Naive B cell (primary cell): ENCODE measurements at regions not wholly inside any gene's neighbourhood (a gene's known extent, or its start where the extent isn't known, plus 50 kb on each side); places are given as distances from the start of the nearest gene placed in this dataset.

Source experiments
- ATAC-seq, 2 donors: fragments of 150-1000 bp; cut with Tn5 transposase; 2 replicates each; pipeline ENCODE4 v1.10.0; 2021; ENCODE audit warnings: low read depth in 2 of 2, mild to moderate bottlenecking in 2 of 2, moderate library complexity in 2 of 2
- DNase-seq: peaks from one replicate; pipeline ENCODE4 v3.0.0; 2022
- H3K27ac Mint-ChIP-seq, 6 donors: one replicate each; pipeline ENCODE4 v1.8.0; 2020 to 2022; ENCODE audit warnings: mild to moderate bottlenecking in 6 of 6, mixed read lengths in 6 of 6, moderate library complexity in 5 of 6, inconsistent platforms in 2 of 6
- H3K27me3 Mint-ChIP-seq, 3 donors: one replicate each; pipeline ENCODE4 v1.8.0; 2021 to 2022; ENCODE audit warnings: mixed read lengths in 3 of 3, mild to moderate bottlenecking in 1 of 3
- H3K36me3 Mint-ChIP-seq, 2 donors: one replicate each; pipeline ENCODE4 v1.8.0; 2020 to 2022; ENCODE audit warnings: mixed read lengths in 2 of 2, inconsistent platforms in 1 of 2, mild to moderate bottlenecking in 1 of 2
- H3K4me1 Mint-ChIP-seq, 3 donors: one replicate each; pipeline ENCODE4 v1.8.0; 2020 to 2022; ENCODE audit warnings: mixed read lengths in 3 of 3, inconsistent platforms in 1 of 3, mild to moderate bottlenecking in 1 of 3, moderate library complexity in 1 of 3
- H3K4me3 Mint-ChIP-seq, 8 donors: one replicate each; pipeline ENCODE4 v1.8.0; 2020 to 2022; ENCODE audit warnings: mild to moderate bottlenecking in 8 of 8, mixed read lengths in 8 of 8, moderate library complexity in 8 of 8, inconsistent platforms in 2 of 8
- H3K9me3 Mint-ChIP-seq, 7 donors: one replicate each; pipeline ENCODE4 v1.8.0; 2020 to 2022; ENCODE audit warnings: mixed read lengths in 7 of 7, mild to moderate bottlenecking in 5 of 7, inconsistent platforms in 2 of 7, moderate library complexity in 1 of 7

DNA sequence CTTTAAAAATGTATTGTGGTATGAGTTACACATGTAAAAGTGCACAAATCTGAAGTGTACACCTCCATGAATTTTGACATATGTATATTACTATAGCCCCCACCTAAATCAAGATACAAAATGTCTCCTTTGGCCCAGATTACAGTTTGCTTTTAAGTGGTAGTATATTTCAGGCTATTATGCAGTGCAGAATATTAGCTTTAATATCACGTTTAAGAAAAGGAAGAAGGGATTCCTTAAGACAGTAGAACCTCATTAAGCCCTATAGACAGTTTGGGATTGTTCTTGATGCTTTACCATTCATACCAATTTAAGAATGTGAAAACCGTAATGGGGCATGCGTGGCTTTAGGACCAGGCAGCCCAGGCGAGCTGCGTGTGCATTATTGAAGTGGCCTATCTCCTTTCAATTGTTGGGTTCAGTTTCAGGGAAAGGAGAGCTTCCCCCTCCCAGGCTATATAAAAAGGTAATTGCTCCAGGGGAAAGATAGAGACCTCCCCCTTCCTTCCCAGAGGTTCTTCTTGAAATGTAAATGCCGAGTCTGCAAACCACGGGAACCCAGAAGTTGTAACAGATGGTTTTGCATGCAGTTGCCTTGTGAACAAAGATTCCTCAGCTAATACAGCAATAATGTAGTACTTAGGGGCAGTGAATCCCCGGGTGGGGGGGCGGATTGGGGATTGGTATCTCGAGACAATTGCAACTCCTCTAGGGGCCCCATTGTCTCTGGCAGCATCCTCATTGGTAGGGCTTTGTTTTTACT lies 106.1 kb downstream of the UCHL1 start:
- Mint-ChIP-seq H3K27ac (peak overlapping the region in 1 of 6 donors; percentile 21), H3K4me1 (peaks cover 0 to 8% (median 0%) of the 10 kb centered on the region in 3 donors), H3K27me3 (peaks cover 49 to 66% (median 63%) of the 10 kb centered on the region in 3 donors), H3K36me3 (peaks cover 0 to 19% of the 10 kb centered on the region in 2 donors), H3K4me3 (no peak overlapping the region), H3K9me3 (peaks cover 0 to 8% (median 0%) of the 10 kb centered on the region in 7 donors)
- no peak for ATAC-seq
- no peak for DNase-seq

DNA sequence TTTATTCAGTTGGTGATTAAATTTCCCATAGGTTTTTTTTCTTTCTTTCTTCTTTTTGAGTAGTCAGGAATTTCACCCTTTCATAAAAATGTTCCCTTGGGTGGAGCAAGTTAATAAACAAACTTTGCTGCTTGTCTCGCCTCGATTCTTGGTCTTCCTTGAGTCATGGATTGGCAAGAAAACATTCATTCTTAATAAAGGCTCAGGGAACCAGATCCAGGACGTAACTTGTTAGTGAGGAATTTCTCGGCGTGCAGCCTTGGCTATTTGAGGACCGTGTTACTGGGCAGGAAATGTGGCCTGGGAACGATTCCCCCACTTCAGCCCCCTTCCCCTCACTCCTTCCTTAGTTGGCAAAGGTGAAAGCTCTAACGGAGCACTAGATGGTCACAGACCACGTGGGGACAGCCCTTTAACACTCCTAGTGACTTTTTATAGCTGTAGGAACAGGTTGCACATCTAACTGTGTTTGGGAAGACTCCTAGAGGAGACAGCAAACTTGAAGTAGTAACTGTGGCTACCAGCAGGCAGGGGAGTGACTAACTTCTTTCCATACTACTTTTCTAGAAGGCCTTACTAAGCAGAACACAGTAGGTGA lies 106.8 kb downstream of the UCHL1 start:
- Mint-ChIP-seq H3K27me3 (peaks cover 45 to 60% (median 56%) of the 10 kb centered on the region in 3 donors), H3K9me3 (peaks cover 0 to 4% (median 0%) of the 10 kb centered on the region in 7 donors), H3K4me3 (no peak overlapping the region), H3K27ac (peak overlapping the region in 1 of 6 donors; percentile 21), H3K4me1 (peaks cover 0 to 8% (median 0%) of the 10 kb centered on the region in 3 donors), H3K36me3 (peaks cover 0 to 12% of the 10 kb centered on the region in 2 donors)
- DNase-seq: no peak
- ATAC-seq: no peak

DNA sequence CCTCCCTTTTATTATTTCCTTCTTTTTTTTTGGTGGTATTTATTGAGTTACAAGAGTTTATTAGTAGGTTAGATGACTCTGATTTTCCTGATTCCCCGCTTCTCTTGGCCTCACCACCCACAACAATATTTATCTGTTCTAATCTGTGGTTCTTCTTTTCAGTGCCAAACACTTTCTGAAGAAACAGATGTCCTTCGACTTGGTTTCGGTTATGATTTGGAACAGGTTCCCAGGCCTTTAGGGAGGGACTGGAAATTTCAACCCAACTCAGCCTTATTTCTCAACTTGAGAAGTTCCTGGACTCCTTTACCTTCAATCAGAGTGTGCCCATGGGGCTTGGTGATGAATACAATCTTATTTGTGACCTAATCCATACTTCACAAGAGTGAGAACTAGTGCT lies 108.1 kb downstream of the UCHL1 start:
- Mint-ChIP-seq H3K4me1 (peaks cover 0 to 6% (median 0%) of the 10 kb centered on the region in 3 donors), H3K27ac (no peak overlapping the region), H3K27me3 (peaks cover 39 to 46% (median 43%) of the 10 kb centered on the region in 3 donors), H3K9me3 (peaks cover 0 to 3% (median 0%) of the 10 kb centered on the region in 7 donors), H3K4me3 (peak overlapping the region in 1 of 8 donors; percentile 3), H3K36me3 (peaks cover 0 to 2% of the 10 kb centered on the region in 2 donors)
- ATAC-seq (no peak), DNase-seq (no peak)

DNA sequence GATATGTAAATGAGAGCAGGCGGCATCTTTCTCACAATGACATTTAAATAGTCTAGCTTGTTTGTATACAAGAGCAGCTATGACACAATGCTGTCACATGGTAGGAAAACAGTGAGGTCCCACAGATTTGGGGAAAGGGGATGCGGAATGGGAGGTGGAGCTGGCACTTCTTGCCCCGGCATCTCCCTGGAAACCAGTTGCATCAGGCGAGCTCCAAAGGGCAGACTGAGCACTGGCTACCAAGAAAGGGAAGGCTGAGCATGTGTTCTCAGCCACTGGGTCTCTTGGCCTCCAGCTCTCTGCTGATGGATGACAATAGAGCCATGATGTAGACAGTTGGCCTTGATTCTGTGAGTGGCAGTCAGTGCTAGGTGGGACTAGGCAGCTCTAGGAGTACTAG lies 109.0 kb downstream of the UCHL1 start:
- DNase-seq (no peak), ATAC-seq (no peak)
- Mint-ChIP-seq H3K27ac (no peak overlapping the region), H3K4me1 (peaks cover 0 to 5% (median 0%) of the 10 kb centered on the region in 3 donors), H3K27me3 (peaks cover 39 to 43% (median 39%) of the 10 kb centered on the region in 3 donors), H3K4me3 (no peak overlapping the region), H3K9me3 (peaks cover 0 to 3% (median 0%) of the 10 kb centered on the region in 7 donors), H3K36me3 (no peaks in the 10 kb centered on the region)

DNA sequence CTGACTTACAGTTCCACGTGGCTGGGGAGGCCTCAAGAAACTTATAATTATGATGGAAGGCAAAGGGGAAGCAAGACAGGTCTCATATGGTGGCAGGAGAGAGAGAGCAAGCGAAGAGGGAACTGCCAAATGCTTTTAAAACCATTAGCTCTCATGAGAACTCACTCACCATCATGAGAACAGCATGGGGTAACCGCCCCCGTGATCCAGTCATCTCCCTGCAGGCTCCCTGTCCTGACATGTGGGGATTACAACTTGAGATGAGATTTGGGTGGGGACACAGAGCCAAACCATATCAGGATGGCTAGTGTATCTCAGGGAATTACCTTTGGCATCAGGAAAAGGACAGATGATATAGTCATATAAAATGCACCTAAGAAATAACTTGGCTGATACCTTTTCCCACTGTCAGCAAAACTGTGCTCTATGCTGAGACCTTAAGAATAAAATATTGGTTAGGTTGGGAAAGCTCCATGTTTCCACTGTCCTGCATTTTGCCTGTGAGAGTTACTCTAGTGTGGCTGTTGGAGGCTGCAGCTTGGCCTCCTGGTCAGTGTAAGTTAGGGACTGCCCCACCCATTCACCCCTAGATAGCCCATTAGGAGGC lies 110.3 kb downstream of the UCHL1 start:
- H3K27ac Mint-ChIP-seq: no peak overlapping the region
- no peaks in the 10 kb centered on the region for H3K36me3 Mint-ChIP-seq
- H3K4me1 Mint-ChIP-seq: no peaks in the 10 kb centered on the region
- H3K4me3 Mint-ChIP-seq: peak overlapping the region in 1 of 8 donors; percentile 43
- peaks cover 29 to 34% (median 33%) of the 10 kb centered on the region in 3 donors for H3K27me3 Mint-ChIP-seq
- DNase-seq (no peak), ATAC-seq (no peak)
- peaks cover 0 to 5% (median 0%) of the 10 kb centered on the region in 7 donors for H3K9me3 Mint-ChIP-seq

DNA sequence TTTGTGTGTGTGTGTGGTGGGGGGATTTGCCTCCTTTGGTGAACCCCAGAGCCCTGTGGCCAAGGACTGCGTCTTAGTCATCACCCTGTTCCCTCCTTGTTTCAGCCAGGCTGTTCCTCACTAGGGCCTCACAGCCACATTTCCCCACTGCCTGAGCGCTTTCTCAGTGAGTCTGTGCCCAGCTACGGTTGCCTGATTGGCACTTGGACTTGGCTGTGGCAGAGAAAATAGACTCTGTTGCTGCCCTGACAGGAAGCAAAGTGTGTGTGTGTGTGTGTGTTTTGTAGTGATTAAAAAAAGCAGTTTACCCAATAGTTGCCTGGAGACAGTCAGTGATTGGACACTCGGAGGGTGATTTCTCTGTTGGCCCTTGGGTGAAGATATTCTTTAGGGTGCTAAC lies 113.0 kb downstream of the UCHL1 start:
- Mint-ChIP-seq H3K4me1 (no peaks in the 10 kb centered on the region), H3K4me3 (no peak overlapping the region), H3K27ac (no peak overlapping the region), H3K9me3 (peaks cover 0 to 10% (median 0%) of the 10 kb centered on the region in 7 donors), H3K27me3 (peaks cover 15 to 21% (median 17%) of the 10 kb centered on the region in 3 donors), H3K36me3 (no peaks in the 10 kb centered on the region)
- no peak for DNase-seq
- ATAC-seq: no peak

DNA sequence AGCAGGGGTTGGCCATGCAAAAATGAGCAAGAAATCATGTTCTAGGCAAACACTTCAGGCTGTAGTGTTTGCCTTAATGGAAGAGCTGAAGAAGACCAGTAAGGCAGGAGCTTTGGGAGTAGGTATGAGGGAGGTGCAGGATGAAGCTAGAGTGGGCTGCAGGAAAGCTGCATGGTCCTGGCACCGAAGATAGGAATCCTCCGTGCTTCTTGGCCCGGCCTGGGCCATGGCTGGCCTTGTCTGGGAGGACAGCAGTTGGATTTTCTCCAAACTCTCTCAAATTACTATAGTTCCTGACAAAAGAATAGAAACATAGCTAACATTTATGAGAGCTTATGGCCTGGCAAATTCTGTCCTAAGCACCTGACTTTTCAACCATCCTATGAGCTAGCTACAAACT lies 116.5 kb downstream of the UCHL1 start:
- Mint-ChIP-seq H3K27ac (no peak overlapping the region), H3K9me3 (peaks cover 0 to 13% (median 0%) of the 10 kb centered on the region in 7 donors), H3K4me3 (peak overlapping the region in 1 of 8 donors; percentile 69), H3K36me3 (peaks cover 0 to 5% of the 10 kb centered on the region in 2 donors), H3K4me1 (no peaks in the 10 kb centered on the region), H3K27me3 (peaks cover 0 to 8% (median 6%) of the 10 kb centered on the region in 3 donors)
- no peak for ATAC-seq
- no peak for DNase-seq

DNA sequence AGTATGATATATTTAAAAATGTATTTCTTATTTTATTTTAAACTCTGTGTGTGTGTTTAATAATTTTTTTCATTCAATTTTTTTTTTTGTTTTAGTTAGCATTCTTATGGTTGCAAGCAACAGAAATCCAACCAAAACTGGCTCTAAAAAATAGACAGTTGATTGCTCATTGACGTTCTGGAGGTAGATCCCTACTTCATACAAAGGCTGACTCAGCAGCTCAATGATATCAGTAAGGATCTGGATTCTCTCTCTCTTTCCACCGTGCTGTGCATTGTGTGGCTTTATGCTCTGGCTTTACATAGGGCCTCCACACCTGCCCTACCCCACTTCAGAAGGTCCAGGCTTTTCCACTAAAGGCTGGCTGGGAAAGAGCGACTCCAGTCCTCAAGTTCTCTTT lies 117.8 kb downstream of the UCHL1 start:
- Mint-ChIP-seq H3K4me1 (no peaks in the 10 kb centered on the region), H3K36me3 (peaks cover 0 to 16% of the 10 kb centered on the region in 2 donors), H3K27ac (no peak overlapping the region), H3K4me3 (no peak overlapping the region), H3K27me3 (peaks cover 0 to 6% (median 4%) of the 10 kb centered on the region in 3 donors), H3K9me3 (peaks cover 4 to 20% (median 9%) of the 10 kb centered on the region in 7 donors)
- no peak for DNase-seq
- ATAC-seq: no peak

DNA sequence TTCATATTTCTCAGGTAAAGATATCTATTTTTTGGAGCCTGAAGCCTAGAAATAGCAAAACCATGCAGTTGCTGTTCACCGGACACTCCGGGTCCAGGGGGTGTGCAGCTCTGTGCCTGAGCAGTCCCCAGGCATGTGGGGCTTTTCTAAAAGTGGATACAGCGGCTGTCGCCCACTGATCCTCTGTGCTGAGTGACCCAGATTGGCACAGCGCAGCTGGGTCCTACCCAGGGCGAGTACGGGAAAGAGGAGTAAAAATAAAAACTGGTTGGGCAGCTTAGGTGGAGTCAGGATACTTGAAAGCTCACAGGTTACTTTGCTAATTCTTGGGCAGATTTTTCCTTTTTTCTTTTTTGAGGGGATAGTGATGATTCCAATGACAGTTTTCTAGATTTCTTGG lies 118.8 kb downstream of the UCHL1 start:
- H3K36me3 Mint-ChIP-seq: peaks cover 0 to 16% of the 10 kb centered on the region in 2 donors

DNA sequence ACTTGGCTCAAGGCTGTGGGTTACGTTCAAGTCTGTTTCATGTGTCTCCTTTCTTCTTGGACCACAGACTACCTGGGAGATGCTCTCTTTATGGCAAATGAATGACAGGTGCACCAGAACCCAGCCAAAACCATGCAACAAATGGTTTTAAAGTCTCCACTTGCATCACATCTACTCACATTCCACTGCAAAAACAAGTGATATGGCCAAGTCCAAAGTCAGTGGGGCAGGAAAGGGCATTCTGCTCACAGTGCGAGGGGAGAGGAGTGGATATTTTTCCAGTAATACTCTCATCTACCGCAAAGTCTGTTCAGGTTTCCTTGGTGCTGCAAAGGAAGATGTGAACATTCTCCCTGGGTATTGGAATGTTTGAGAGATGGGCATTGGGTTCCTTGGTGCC lies 120.5 kb downstream of the UCHL1 start:
- no peaks in the 10 kb centered on the region for H3K4me1 Mint-ChIP-seq
- DNase-seq (no peak), ATAC-seq (no peak)
- H3K4me3 Mint-ChIP-seq: no peak overlapping the region
- peaks cover 0 to 6% (median 0%) of the 10 kb centered on the region in 3 donors for H3K27me3 Mint-ChIP-seq
- H3K9me3 Mint-ChIP-seq: peaks cover 4 to 18% (median 9%) of the 10 kb centered on the region in 7 donors
- peaks cover 0 to 16% of the 10 kb centered on the region in 2 donors for H3K36me3 Mint-ChIP-seq
- H3K27ac Mint-ChIP-seq: no peak overlapping the region

More for the DNA sequence above, 118.8 kb downstream of the UCHL1 start:
- ATAC-seq (no peak), DNase-seq (no peak)
- H3K27ac Mint-ChIP-seq: no peak overlapping the region
- peaks cover 4 to 20% (median 9%) of the 10 kb centered on the region in 7 donors for H3K9me3 Mint-ChIP-seq
- H3K27me3 Mint-ChIP-seq: peaks cover 0 to 6% (median 0%) of the 10 kb centered on the region in 3 donors
- H3K4me3 Mint-ChIP-seq: no peak overlapping the region
- no peaks in the 10 kb centered on the region for H3K4me1 Mint-ChIP-seq

DNA sequence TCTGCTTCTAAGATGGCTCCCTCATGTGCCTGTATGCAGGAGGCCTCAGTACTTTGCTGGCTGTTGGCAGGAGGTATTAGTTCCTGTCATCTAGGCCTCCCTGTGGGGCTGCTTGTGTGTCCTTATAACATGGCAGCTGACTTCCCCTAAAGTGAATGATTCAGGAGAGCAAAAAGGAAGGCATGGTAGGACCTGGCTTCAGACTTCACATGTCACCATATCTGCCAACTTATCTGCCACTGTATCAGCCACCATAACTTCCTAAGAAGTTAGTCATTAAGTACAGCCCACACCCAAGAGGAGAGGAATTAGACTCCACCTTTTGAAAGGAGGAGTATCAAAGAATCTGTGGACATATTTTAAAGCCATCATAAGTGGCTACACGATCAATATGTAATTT lies 122.5 kb downstream of the UCHL1 start:
- Mint-ChIP-seq H3K9me3 (peaks cover 4 to 18% (median 11%) of the 10 kb centered on the region in 7 donors), H3K4me1 (no peaks in the 10 kb centered on the region), H3K4me3 (no peak overlapping the region), H3K27ac (no peak overlapping the region), H3K36me3 (peaks cover 0 to 16% of the 10 kb centered on the region in 2 donors), H3K27me3 (no peaks in the 10 kb centered on the region)
- ATAC-seq: no peak
- DNase-seq: no peak

DNA sequence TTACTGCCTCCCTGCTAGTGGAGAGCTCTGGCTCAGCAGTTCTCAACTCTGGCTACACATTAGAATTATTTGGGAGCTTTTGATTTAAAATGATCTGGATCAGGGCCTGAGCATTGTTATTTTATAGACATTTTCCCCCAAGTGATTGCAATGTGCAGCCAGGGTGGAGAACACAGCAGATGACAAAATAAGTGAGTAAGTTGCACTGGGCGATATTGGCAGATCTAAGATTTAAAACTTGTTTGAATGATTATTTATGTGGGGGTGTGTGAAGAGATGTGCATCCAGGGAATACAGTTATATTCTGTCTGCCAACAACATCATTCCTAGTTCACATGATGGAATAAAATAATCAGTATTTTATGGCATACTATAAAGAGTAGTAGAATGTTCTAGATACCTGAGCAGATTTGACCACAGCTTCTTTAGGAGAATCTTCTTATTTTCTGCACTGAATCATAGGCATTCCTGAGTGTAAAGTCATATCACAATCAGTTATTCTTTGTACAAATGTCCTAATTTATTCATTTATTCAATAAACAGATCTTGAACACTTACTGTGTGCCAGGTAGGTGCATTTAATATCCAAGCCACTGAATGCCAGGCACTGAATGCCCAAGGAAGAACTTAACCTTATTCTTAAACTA lies 123.9 kb downstream of the UCHL1 start:
- ATAC-seq: no peak

DNA sequence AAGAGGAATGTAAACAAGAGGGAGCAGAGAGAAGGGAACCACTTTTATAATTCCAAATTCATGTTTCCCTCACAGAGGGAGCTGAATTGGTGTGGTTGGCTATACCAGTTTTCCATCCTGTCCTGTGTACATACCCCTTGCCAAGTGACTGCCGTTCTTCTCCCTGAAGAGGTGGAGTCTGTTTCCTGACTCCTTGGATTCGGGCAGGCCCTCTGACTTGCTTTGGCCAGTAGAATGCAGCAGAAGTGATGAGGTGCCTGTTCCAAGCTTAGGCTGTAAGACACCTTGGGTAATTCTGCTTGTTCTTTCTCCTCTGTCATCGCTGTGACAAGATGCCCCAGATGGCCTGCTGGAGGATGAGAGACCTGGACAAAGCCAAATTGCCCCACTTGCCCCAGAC lies 124.7 kb downstream of the UCHL1 start:
- no peaks in the 10 kb centered on the region for H3K4me1 Mint-ChIP-seq
- DNase-seq: no peak
- peaks cover 0 to 16% of the 10 kb centered on the region in 2 donors for H3K36me3 Mint-ChIP-seq
- no peaks in the 10 kb centered on the region for H3K27me3 Mint-ChIP-seq
- no peak overlapping the region for H3K27ac Mint-ChIP-seq
- peaks cover 4 to 18% (median 11%) of the 10 kb centered on the region in 7 donors for H3K9me3 Mint-ChIP-seq
- H3K4me3 Mint-ChIP-seq: no peak overlapping the region
- no peak for ATAC-seq

More for the DNA sequence above, 123.9 kb downstream of the UCHL1 start:
- Mint-ChIP-seq H3K4me1 (no peaks in the 10 kb centered on the region), H3K36me3 (peaks cover 0 to 16% of the 10 kb centered on the region in 2 donors), H3K27me3 (no peaks in the 10 kb centered on the region), H3K27ac (no peak overlapping the region), H3K9me3 (peaks cover 4 to 18% (median 11%) of the 10 kb centered on the region in 7 donors), H3K4me3 (no peak overlapping the region)
- no peak for DNase-seq
